ENCODE measurements at regions not wholly inside any gene's neighbourhood (a gene's known extent, or its start where the extent isn't known, plus 50 kb on each side); places are given as distances from the start of the nearest gene placed in this dataset.

DNA sequence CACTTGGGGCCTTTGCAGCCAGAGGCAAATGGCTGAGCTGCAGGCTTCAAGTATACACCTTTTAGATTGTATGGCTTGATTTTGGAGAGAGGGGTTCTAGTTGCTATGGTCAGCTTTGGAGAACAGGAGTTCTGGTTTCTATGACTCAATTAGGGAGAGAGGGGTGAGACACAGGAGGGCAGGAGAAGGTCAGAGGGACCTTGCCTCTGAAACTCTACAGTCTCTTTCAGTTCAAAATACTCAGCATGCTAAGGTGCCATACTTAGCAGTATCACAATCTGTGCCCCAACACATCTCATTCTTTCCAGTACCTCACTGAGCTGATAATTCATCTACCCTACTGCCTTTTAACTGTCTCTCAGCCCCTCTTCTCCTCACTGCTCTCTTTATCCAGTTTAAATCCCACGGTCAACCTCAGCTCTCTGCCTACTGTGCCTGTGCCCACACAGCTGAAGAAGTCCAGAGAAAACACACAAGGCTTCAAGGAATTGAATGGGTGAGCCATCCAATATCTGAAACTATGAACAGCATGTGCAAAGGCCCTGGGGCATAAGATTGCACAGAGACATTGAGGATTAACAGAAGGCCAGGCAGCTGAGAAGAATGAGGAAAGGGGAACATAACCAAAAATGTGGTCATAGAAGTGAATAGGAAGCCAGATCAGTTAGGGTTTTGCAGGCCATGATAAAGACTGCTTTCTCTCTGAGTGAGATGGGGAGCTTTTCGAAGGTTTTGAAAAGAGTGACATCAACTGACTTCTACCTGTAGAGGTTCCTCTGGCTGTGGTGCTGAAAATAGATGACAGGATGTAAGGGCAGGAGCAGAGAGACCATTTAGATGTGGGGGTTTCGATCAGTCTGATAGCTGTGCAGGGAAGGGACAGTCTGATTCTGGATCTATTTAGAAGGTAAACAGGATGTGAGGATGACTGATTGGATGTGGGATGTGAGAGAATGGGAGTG is 54.5 kb upstream of the C3orf80 start:
- no peak for DNase-seq

DNA sequence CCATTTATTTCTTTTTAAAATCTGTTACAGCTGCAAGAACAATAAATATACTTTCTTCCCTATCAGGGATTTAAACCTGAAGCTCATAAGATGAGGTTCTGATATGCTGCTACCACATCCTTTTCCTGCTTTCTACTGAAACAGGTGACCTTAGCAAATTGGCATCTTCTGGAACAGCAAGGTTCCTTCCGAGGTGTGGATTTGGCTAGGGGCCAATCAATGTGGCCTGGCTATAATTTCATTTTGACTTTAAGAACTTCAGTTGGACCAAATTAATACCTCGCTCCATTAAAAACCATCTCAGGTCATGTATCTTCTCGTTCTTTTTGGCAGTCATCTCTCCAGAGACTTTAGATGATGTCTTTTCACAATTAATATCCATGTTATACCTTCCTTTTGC is 53.4 kb upstream of the C3orf80 start:
- no peak for DNase-seq

DNA sequence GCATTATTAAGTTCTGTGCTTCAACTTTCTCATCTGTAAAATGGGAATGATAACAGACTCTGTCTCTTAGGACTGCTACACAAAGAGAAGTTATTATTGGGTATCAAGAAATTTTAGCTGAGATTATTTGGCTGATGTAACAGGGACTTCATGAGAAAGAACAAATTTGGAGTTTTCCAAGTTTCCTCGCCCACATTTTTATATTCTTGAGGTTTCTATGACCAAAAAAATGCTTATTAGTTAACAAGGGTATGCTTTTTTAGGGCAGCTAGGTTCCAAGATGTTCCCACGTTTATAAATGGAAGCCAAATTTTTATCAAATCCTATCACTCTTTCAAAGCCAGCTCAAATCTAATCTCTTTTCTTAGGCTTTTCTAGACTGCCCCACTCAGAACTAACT is 50.6 kb upstream of the C3orf80 start:
- no peak for DNase-seq
